Endothelial cell of umbilical vein (primary cell): ENCODE measurements at regions not wholly inside any gene's neighbourhood (a gene's known extent, or its start where the extent isn't known, plus 50 kb on each side); places are given as distances from the start of the nearest gene placed in this dataset.

Experiments used
- BruUV-seq: library from RNA; stranded (reverse); fragments of 400-500 nt; replicated peaks from 2 replicates; lab custom pipeline; 2021; lab: Mats Ljungman, UMichigan
- CTCF ChIA-PET: fragments of 300-600, 350-600 bp; sonication (Branson Sonifier 250); formaldehyde crosslinking; loops from one replicate; lab custom pipeline; 2021; ENCODE audit warnings: antibody characterized with exemption, inconsistent platforms; lab: Charles Lee
- POLR2A ChIA-PET: fragments of 300-600, 350-600 bp; sonication (Branson Sonifier 250); formaldehyde crosslinking; loops from one replicate; lab custom pipeline; 2021; ENCODE audit warnings: antibody characterized with exemption, inconsistent platforms; lab: Charles Lee
- DNase-seq: peaks from one replicate; pipeline ENCODE4 v3.0.0-alpha.2; 2011; ENCODE audit warnings: low read depth, low spot score
- FAIRE-seq: peaks from 2 replicates; lab custom pipeline; 2011; peaks lifted over from hg19 to GRCh38; lab: Jason Lieb, UNC
- H2AFZ ChIP-seq: 2 replicates; pipeline ENCODE4 v1.6.0; 2012; ENCODE audit warnings: low read depth, low read length, control low read depth, inconsistent platforms
- H3K27ac ChIP-seq: 2 replicates; pipeline ENCODE4 v1.5.1; 2011; ENCODE audit warnings: low read depth, mild to moderate bottlenecking, control low read depth, low read length, moderate library complexity; ENCODE audit not compliant: insufficient read depth
- H3K27me3 ChIP-seq, 2 experiments: 2 replicates each; pipeline versions ENCODE4 v1.6.0 to v1.6.1; 2011; ENCODE audit warnings: low read length in 2 of 2, mixed read lengths in 1 of 2; ENCODE audit not compliant: control insufficient read depth in 2 of 2, insufficient read depth in 2 of 2
- H3K36me3 ChIP-seq, 2 experiments: 2 replicates in 1 of 2; 3 replicates in 1 of 2; pipeline ENCODE4 v1.5.1; 2011; ENCODE audit warnings: low read length in 2 of 2, mild to moderate bottlenecking in 1 of 2, moderate library complexity in 1 of 2; ENCODE audit not compliant: control insufficient read depth in 2 of 2, insufficient read depth in 2 of 2; ENCODE audit errors: extremely low read depth in 1 of 2
- H3K4me1 ChIP-seq: 3 replicates; pipeline ENCODE4 v1.5.1; 2011; ENCODE audit warnings: mild to moderate bottlenecking, low read length; ENCODE audit not compliant: control insufficient read depth, insufficient read depth; ENCODE audit errors: extremely low read depth
- H3K4me2 ChIP-seq: 2 replicates; pipeline ENCODE4 v1.6.1; 2011; ENCODE audit warnings: low read length, control low read depth, mixed read lengths; ENCODE audit not compliant: insufficient read depth
- H3K4me3 ChIP-seq, 3 experiments: fragments of 200-600 bp in 1 of 3; sonication (generic), shearing (Covaris generic) in 1 of 3; replicated peaks in 1 of 3; 2 replicates each; pipeline ENCODE4 v1.5.1; 2011 to 2016; ENCODE audit warnings: control low read depth in 3 of 3, low read length in 3 of 3, mild to moderate bottlenecking in 2 of 3, inconsistent platforms in 1 of 3, low read depth in 1 of 3, moderate library complexity in 1 of 3; ENCODE audit not compliant: insufficient read depth in 1 of 3
- H3K79me2 ChIP-seq: 2 replicates; pipeline ENCODE4 v1.6.0; 2012; ENCODE audit warnings: low read length, inconsistent platforms; ENCODE audit not compliant: control insufficient read depth, insufficient read depth
- H3K9ac ChIP-seq: replicated peaks from 2 replicates; pipeline ENCODE3; 2011; ENCODE audit warnings: low read length, control low read depth; ENCODE audit not compliant: insufficient read depth; ENCODE audit errors: extremely low read depth
- H3K9me1 ChIP-seq: replicated peaks from 3 replicates; pipeline ENCODE4 v1.6.0; 2011; ENCODE audit warnings: mild to moderate bottlenecking, low read length; ENCODE audit not compliant: control insufficient read depth, insufficient read depth; ENCODE audit errors: extremely low read depth
- H3K9me3 ChIP-seq: replicated peaks from 2 replicates; pipeline ENCODE4 v1.5.1; 2012; ENCODE audit warnings: low read length, inconsistent platforms; ENCODE audit not compliant: control insufficient read depth, insufficient read depth
- H4K20me1 ChIP-seq: replicated peaks from 2 replicates; pipeline ENCODE3; 2011; ENCODE audit warnings: mild to moderate bottlenecking, low read length; ENCODE audit not compliant: control insufficient read depth, insufficient read depth; ENCODE audit errors: extremely low read depth
- CTCF ChIP-seq, 2 donors: IDR thresholded peaks; 1 replicate in 1 of 2; 2 replicates in 1 of 2; pipeline ENCODE4 v1.5.1; 2011; ENCODE audit warnings: low read length in 2 of 2, mild to moderate bottlenecking in 2 of 2, moderate library complexity in 2 of 2, control low read depth in 1 of 2, inconsistent platforms in 1 of 2, low read depth in 1 of 2; ENCODE audit not compliant: insufficient read depth in 1 of 2; ENCODE audit errors: extremely low read depth in 1 of 2
- EZH2 ChIP-seq: IDR thresholded peaks from 2 replicates; pipeline ENCODE4 v1.6.1; 2012; ENCODE audit warnings: borderline replicate concordance, low read depth, mild to moderate bottlenecking, moderate library complexity, low read length, inconsistent platforms; ENCODE audit not compliant: severe bottlenecking
- FOS ChIP-seq: IDR thresholded peaks from 2 replicates; pipeline ENCODE4 v1.6.1; 2011; ENCODE audit warnings: mild to moderate bottlenecking, low read length, moderate library complexity, borderline replicate concordance; ENCODE audit not compliant: insufficient read depth
- GATA2 ChIP-seq: IDR thresholded peaks from 2 replicates; pipeline ENCODE4 v1.7.0; 2011; ENCODE audit warnings: low read depth, mild to moderate bottlenecking, moderate library complexity, mixed read lengths, low read length; ENCODE audit not compliant: insufficient read length, insufficient read depth
- JUN ChIP-seq: IDR thresholded peaks from 2 replicates; pipeline ENCODE4 v1.6.1; 2011; ENCODE audit warnings: borderline replicate concordance, low read depth; ENCODE audit not compliant: insufficient read length, insufficient read depth
- MYC ChIP-seq: IDR thresholded peaks from one replicate; pipeline ENCODE4 v1.6.1; 2011; ENCODE audit warnings: mild to moderate bottlenecking, low read depth, low read length
- POLR2A ChIP-seq: IDR thresholded peaks from 2 replicates; pipeline ENCODE4 v1.6.1; 2012; ENCODE audit warnings: low read depth, mild to moderate bottlenecking, control low read depth, low read length
- POLR2AphosphoS5 ChIP-seq: IDR thresholded peaks from 2 replicates; pipeline ENCODE4 v1.6.1; 2012; ENCODE audit warnings: low read depth, mild to moderate bottlenecking, control low read depth, low read length, moderate library complexity; ENCODE audit not compliant: insufficient read depth
- dilution Hi-C: fragments of 300-500 bp; cut with MboI; formaldehyde crosslinking; loops from one replicate; pipeline ENCODE4 v1.15.0; 2019; ENCODE audit warnings: low sequenced_read_pairs; ENCODE audit not compliant: extremely low pct_ligation_motif_present
- intact Hi-C: fragments of 100-400 bp; cut with micrococcal nuclease; formaldehyde crosslinking; loops from one replicate; pipeline ENCODE4 v1.10.0; 2022
- TF ChIP-seq, protein P1 (sequence below): IDR thresholded peaks from 2 replicates; pipeline ENCODE4 v1.6.1; 2011; ENCODE audit not compliant: insufficient read depth, insufficient read length

DNA sequence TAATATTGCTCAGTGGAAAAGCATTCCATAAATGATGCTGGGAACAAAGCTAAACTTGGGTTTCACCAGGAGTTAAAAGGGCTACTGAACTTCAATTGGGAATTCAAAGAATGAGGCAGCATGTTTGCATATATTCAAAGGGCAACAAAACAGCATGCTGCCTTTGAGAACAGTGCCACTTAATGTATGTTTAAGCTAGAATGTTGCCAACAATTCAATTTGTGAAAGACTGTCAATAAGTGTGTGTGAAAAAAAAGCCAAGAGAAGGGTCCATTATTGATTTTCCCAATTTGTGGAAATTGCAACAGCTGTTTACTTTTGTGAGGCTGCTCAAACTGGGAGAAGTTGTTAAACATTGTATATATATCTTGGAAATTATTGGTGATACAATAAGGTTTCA is 701.9 kb upstream of the ACTRT1 start:
- Histone ChIP-seq H3K9me1 (no peaks in the 10 kb centered on the region), H3K4me3 (no peak overlapping the region), H3K27me3 (no peaks in the 10 kb centered on the region), H3K36me3 (no peaks in the 10 kb centered on the region), H3K79me2 (no peaks in the 10 kb centered on the region), H4K20me1 (no peaks in the 10 kb centered on the region), H3K9me3 (no peaks in the 10 kb centered on the region), H3K4me1 (no peaks in the 10 kb centered on the region), H3K9ac (no peak overlapping the region), H3K4me2 (no peak overlapping the region), H3K27ac (no peak overlapping the region), H2AFZ (no peak overlapping the region)
- intact Hi-C loops (no loop called here), dilution Hi-C loops (no loop called here)
- no TSS peak for BruUV-seq
- no peak for FAIRE-seq
- POLR2A ChIA-PET = no interaction called here
- no peak for DNase-seq
- CTCF ChIA-PET = no interaction called here
- TF ChIP-seq MYC (no peak), POLR2AphosphoS5 (no peak), JUN (no peak), CTCF (IDR thresholded peaks at IDR 0.05; ENCODE audit: extremely low read depth in 1 of 2, insufficient read depth in 1 of 2, low read depth in 1 of 2, low read length in 2 of 2) (no peak), FOS (no peak), POLR2A (no peak), GATA2 (no peak), EZH2 (no peak)
- TF ChIP-seq, protein P1, sequence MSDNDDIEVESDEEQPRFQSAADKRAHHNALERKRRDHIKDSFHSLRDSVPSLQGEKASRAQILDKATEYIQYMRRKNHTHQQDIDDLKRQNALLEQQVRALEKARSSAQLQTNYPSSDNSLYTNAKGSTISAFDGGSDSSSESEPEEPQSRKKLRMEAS = no peak
